Esophagus muscularis mucosa (tissue), 4 donors: ENCODE measurements at regions not wholly inside any gene's neighbourhood (a gene's known extent, or its start where the extent isn't known, plus 50 kb on each side); places are given as distances from the start of the nearest gene placed in this dataset.
"Not testable (repeated sequence)": the region's sequence is repeated elsewhere in the genome, so short reads cannot be mapped to it uniquely, and the experiment has no call there.

Experiments
- DNase-seq: peaks from one replicate; pipeline ENCODE4 v3.0.0-alpha.2; 2017; ENCODE audit errors: extremely low spot score
- H3K27ac ChIP-seq, 4 donors: fragments of 200-600 bp; sonication (generic); replicated peaks in 1 of 4; 1 replicate in 3 of 4; 2 replicates in 1 of 4; pipeline ENCODE4 v1.5.1; 2016 to 2019; ENCODE audit warnings: mild to moderate bottlenecking in 1 of 4
- H3K27me3 ChIP-seq, 4 donors: fragments of 200-600 bp; sonication (generic); one replicate each; pipeline versions ENCODE4 v1.5.1 to v1.6.0; 2016 to 2019
- H3K36me3 ChIP-seq, 4 donors: fragments of 200-600 bp; sonication (generic); one replicate each; pipeline ENCODE4 v1.5.1; 2016 to 2019
- H3K4me1 ChIP-seq, 4 donors: fragments of 200-600 bp; sonication (generic); one replicate each; pipeline ENCODE4 v1.5.1; 2016 to 2019
- H3K4me3 ChIP-seq, 4 donors: fragments of 200-600 bp; sonication (generic); 1 replicate in 2 of 4; 2 replicates in 2 of 4; pipeline ENCODE4 v1.5.1; 2016 to 2019; ENCODE audit warnings: mild to moderate bottlenecking in 4 of 4, moderate library complexity in 1 of 4
- H3K9me3 ChIP-seq, 4 donors: fragments of 200-600 bp; sonication (generic); 1 replicate in 3 of 4; 2 replicates in 1 of 4; pipeline ENCODE4 v1.5.1; 2016 to 2019
- EP300 ChIP-seq: sonication (generic); formaldehyde crosslinking; IDR thresholded peaks from one replicate; pipeline ENCODE4 v1.6.1; 2017; ENCODE audit warnings: antibody characterized with exemption
- POLR2A ChIP-seq: fragments of 450-650 bp; IDR thresholded peaks from one replicate; pipeline ENCODE4 v1.6.1; 2017; ENCODE audit warnings: antibody characterized with exemption, moderate library complexity, mild to moderate bottlenecking, low read depth
- POLR2AphosphoS5 ChIP-seq, 2 donors: sonication (generic); formaldehyde crosslinking; IDR thresholded peaks; one replicate each; pipeline ENCODE4 v1.6.1; 2017; ENCODE audit warnings: antibody characterized with exemption in 2 of 2
- WGBS: methylation state at CpG from one replicate; pipeline ENCODE4 v1.1.5; 2018; 5-methylcytosine and 5-hydroxymethylcytosine counted together
- intact Hi-C: fragments of 100-400 bp; cut with DNase I; formaldehyde crosslinking; loops from one replicate; pipeline ENCODE4 v1.15.1; 2023
- TF ChIP-seq, protein P1 (sequence below), 3 experiments: fragments of 200-600 bp in 2 of 3; fragments of 450-650 bp in 1 of 3; sonication (generic) in 2 of 3; IDR thresholded peaks; one replicate each; pipeline ENCODE4 v1.5.1; 2017 to 2019; ENCODE audit warnings: antibody characterized with exemption in 3 of 3, mild to moderate bottlenecking in 2 of 3, moderate library complexity in 1 of 3

DNA sequence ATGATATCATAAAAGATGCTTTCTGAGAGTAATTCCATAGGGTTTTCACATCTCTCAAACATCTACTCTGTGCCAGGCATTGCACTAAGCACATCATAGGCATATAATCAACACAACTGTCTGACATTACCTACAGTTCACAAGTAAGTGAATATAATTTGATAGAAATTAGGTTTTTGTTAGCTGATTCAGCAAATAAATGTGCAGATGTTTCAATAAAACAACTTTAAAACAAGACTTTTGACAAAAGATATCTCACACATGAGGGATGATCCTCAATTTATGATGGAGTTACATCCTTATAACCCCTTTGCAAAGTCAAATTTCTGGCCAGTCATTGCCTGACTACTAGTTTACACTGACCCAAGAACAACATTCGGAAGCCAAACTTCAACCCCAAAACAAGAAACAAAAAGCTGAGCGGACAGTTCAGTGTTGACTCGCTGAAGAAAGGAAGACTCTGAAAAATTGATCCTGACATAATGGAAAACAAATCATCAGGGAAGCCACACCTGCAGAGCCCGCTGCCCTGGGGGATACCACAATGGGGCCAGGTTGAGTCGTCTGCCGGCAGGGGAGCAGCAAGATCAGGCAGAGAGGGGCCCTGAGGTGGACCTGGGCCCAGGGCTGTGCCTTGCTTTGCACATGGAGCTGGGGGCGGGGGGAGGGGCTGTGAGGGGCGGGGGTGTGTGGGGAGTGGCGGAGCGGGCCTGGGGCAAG is 739.2 kb upstream of the GJE1 start:
- intact Hi-C loops, result no loop called here
- H3K9me3 ChIP-seq, result no peaks in the 10 kb centered on the region
- 96% methylated on average over 9 of the region's 10 CpGs for WGBS
- H3K4me3 ChIP-seq, result no peak overlapping the region
- no peaks in the 10 kb centered on the region for H3K36me3 ChIP-seq
- no peaks in the 10 kb centered on the region for H3K4me1 ChIP-seq
- TF ChIP-seq POLR2AphosphoS5 (IDR thresholded peaks at IDR 0.05) (no peak), EP300 (no peak), POLR2A (no peak)
- TF ChIP-seq, protein P1, sequence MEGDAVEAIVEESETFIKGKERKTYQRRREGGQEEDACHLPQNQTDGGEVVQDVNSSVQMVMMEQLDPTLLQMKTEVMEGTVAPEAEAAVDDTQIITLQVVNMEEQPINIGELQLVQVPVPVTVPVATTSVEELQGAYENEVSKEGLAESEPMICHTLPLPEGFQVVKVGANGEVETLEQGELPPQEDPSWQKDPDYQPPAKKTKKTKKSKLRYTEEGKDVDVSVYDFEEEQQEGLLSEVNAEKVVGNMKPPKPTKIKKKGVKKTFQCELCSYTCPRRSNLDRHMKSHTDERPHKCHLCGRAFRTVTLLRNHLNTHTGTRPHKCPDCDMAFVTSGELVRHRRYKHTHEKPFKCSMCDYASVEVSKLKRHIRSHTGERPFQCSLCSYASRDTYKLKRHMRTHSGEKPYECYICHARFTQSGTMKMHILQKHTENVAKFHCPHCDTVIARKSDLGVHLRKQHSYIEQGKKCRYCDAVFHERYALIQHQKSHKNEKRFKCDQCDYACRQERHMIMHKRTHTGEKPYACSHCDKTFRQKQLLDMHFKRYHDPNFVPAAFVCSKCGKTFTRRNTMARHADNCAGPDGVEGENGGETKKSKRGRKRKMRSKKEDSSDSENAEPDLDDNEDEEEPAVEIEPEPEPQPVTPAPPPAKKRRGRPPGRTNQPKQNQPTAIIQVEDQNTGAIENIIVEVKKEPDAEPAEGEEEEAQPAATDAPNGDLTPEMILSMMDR (IDR thresholded peaks at IDR 0.05), result no peak
- H3K27me3 ChIP-seq, result no peaks in the 10 kb centered on the region
- DNase-seq, result no peak
- H3K27ac ChIP-seq, result no peak overlapping the region

DNA sequence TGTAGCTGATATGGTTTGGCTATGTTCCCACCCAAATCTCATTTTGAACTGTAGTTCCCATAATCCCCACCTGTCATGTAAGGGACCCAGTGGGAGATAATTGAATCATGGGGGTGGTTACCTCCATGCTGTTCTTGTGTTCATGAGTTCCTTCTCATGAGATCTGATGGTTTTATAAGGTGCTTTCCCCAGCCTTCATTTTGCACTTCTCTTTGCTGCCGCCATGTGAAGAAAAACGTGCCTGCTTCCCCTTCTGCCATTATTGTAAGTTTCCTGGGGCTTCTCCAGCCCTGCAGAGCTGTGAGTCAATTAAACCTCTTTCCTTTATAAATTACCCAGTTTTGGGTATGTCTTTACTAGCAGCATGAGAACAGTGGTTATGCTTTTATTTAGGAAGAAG is 741.6 kb upstream of the GJE1 start:
- H3K27me3 ChIP-seq, H3K27ac ChIP-seq, H3K4me1 ChIP-seq, H3K4me3 ChIP-seq, H3K36me3 ChIP-seq, DNase-seq, H3K9me3 ChIP-seq, intact Hi-C loops: not testable (repeated sequence)
- WGBS, result 89% methylated on average over 2 of the region's 2 CpGs

DNA sequence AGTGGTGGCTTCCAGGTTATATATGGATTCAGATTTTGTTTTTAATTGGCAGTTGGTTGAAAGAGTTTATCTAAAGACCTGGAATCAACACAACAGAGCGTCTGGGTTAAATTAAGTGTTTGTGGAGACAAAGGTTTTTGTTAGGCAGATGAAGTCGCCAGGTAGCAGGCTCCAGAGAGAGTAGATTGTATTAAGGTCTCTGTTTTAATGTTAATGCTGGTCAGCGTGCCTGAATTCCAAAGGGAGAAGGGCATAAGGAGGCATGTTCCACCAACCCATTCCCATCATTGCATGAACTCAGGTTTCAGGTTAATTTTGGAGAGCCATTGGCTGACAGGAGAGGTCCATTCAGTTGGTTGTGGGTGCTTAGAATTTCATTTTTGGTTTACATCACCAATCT is 744.1 kb upstream of the GJE1 start:
- Histone ChIP-seq H3K4me3 (no peak overlapping the region), H3K27ac (no peak overlapping the region), H3K36me3 (no peaks in the 10 kb centered on the region), H3K27me3 (no peaks in the 10 kb centered on the region), H3K4me1 (no peaks in the 10 kb centered on the region), H3K9me3 (no peaks in the 10 kb centered on the region)
- WGBS, result 94% methylated on average over 3 of the region's 3 CpGs
- TF ChIP-seq EP300 (no peak), POLR2AphosphoS5 (IDR thresholded peaks at IDR 0.05) (no peak), POLR2A (no peak)
- TF ChIP-seq, protein P1 (IDR thresholded peaks at IDR 0.05), result no peak
- no peak for DNase-seq
- intact Hi-C loops, result no loop called here

DNA sequence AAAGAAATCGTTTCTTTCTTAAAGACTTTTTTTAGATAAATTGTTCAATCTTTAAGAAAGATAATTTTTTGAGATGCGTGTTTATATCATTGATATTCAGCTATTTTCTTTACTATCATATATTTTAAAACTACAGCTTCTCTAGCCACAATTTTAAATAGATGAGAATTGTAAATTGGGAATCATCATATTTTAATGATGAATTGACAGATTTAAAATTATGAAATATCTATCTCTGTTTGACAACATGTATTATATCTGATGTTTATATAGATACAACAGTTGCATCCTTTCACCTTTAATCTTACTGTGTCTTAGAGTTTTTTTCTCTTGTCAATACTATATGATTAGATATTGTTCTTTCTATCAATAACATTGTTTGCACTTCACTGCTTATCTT is 762.3 kb upstream of the GJE1 start:
- H3K4me1 ChIP-seq, result no peaks in the 10 kb centered on the region
- DNase-seq, result no peak
- peaks cover 0 to 9% (median 4%) of the 10 kb centered on the region in 4 donors for H3K9me3 ChIP-seq
- no peaks in the 10 kb centered on the region for H3K36me3 ChIP-seq
- intact Hi-C loops, result no loop called here
- 88% methylated on average over 2 of the region's 2 CpGs for WGBS
- H3K27ac ChIP-seq, result no peak overlapping the region
- no peaks in the 10 kb centered on the region for H3K27me3 ChIP-seq
- TF ChIP-seq POLR2AphosphoS5 (IDR thresholded peaks at IDR 0.05) (no peak), POLR2A (no peak), EP300 (no peak)
- TF ChIP-seq, protein P1 (IDR thresholded peaks at IDR 0.05), result no peak
- H3K4me3 ChIP-seq, result no peak overlapping the region

DNA sequence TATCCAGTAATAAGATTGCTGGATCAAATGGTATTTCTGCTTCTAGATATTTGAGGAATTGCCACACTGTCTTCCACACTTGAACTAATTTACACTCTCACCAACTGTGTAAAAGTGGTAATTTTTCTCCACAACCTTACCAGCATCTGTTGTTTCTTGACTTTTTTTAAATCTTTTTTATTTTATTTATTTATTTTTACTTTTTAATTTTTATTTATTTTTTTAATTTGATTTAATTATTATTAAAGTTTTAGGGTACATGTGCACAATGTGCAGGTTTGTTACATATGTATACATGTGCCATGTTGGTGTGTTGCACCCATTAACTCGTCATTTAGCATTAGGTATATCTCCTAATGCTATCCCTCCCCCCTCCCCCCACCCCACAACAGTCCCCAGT is 765.9 kb upstream of the GJE1 start:
- H3K4me1 ChIP-seq, H3K27me3 ChIP-seq, H3K36me3 ChIP-seq, H3K27ac ChIP-seq, H3K4me3 ChIP-seq, DNase-seq, H3K9me3 ChIP-seq, intact Hi-C loops: not testable (repeated sequence)
- 87% methylated on average over 1 of the region's 1 CpG for WGBS

DNA sequence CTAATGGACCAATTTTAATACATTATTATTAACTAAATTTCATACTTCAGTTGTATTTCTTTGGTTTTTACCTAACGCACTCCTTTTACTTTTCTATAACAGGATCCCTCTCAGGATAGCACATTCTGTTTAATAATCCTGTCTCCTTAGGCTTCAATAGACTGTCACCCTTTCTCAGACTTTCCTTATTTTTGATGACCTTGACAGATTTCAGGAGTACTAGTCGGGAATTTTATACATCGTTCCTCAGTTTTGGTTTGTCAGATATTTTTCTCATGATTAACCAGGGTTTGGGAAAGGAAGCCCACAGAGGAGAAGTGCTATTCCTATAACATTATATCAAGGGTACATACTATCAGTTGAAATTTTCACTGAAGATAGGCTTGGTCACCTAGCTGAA is 768.0 kb upstream of the GJE1 start:
- no peak overlapping the region for H3K4me3 ChIP-seq
- TF ChIP-seq EP300 (no peak), POLR2A (no peak), POLR2AphosphoS5 (IDR thresholded peaks at IDR 0.05) (no peak)
- TF ChIP-seq, protein P1 (IDR thresholded peaks at IDR 0.05), result no peak
- no peaks in the 10 kb centered on the region for H3K4me1 ChIP-seq
- intact Hi-C loops, result no loop called here
- H3K9me3 ChIP-seq, result peaks cover 0 to 9% (median 4%) of the 10 kb centered on the region in 4 donors
- DNase-seq, result no peak
- no peaks in the 10 kb centered on the region for H3K27me3 ChIP-seq
- 86% methylated on average over 3 of the region's 3 CpGs for WGBS
- H3K27ac ChIP-seq, result no peak overlapping the region
- no peaks in the 10 kb centered on the region for H3K36me3 ChIP-seq
